GM18867 (cell line): ENCODE measurements at regions not wholly inside any gene's neighbourhood (a gene's known extent, or its start where the extent isn't known, plus 50 kb on each side); places are given as distances from the start of the nearest gene placed in this dataset.

Experiments used
- ATAC-seq: cut with Tn5 transposase; IDR thresholded peaks from one replicate; pipeline ENCODE4 v1.9.1; 2021; ENCODE audit warnings: mild to moderate bottlenecking, moderate library complexity; ENCODE audit not compliant: unreplicated experiment

GRCh38 chr2:30367232-30368070, 79.6 kb upstream of the LCLAT1 start:
- no peak for ATAC-seq

DNA sequence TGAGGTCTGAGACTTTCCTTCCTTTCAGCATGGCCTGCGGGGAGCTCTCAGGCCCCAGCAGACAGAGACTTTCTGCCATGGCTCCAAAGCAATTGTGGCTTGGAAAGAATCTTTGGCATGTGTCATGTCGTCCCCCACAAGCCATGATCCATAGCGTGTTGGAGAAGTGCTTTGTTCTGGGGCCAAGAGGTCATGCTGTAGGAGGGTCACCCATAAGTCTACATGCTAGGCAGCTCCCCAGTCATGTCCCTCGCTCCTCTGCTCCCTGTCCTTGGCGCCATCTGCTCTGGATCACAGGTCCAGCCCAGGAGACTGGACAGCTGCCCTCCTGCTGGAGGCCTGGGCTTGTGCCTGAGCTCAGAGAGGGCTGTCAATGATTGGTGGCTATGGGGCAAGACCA, 78.8 kb upstream of the LCLAT1 start:
- no peak for ATAC-seq

GRCh38 chr2:30371028-30371689, 75.9 kb upstream of the LCLAT1 start:
- no peak for ATAC-seq

GRCh38 chr2:30371772-30372373, 75.2 kb upstream of the LCLAT1 start:
- no peak for ATAC-seq

GRCh38 chr2:30372826-30373225, 74.2 kb upstream of the LCLAT1 start:
- ATAC-seq, result no peak

GRCh38 chr2:30373881-30374302, 73.2 kb upstream of the LCLAT1 start:
- no peak for ATAC-seq

DNA sequence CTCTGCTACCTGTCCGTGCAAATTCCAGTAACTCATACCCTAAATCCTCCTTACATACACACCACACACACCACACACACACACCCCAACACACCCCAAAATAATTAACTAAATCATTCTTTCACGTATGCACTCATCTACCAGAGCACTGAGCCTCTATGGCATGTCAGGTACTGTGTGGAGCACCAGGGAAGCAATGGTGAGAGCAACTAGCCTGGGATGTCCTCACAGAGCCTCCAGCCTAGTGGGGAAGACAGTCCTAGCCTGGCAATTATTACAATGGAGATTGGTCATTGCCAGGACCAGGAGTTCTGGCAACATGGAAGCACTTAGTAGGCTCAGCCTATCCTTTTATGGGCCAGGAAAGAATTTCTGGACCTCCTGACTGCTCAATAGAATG, 72.7 kb upstream of the LCLAT1 start:
- ATAC-seq, result no peak

GRCh38 chr2:30375915-30376314, 71.1 kb upstream of the LCLAT1 start:
- no peak for ATAC-seq

DNA sequence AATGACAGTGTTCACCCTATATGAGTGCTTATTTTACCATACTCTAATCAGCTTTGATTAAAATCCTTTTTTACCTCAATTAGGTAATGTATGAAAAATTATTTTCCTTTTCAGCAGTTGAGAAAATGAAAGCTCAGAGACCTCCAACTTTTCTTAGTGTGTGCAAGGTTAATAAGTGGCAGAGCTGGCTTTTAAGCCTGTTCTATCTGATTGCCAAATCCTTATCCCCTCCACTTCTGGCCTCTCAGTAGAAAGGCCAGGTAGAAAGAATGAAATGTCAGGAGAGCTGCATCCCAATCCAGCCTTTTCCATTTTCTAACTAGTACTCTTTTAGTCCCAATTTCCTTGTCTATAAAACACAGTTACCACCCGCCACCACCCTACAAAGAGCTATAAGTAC, 67.6 kb upstream of the LCLAT1 start:
- ATAC-seq, result no peak

GRCh38 chr2:30380824-30381223, 66.2 kb upstream of the LCLAT1 start:
- ATAC-seq, result no peak

DNA sequence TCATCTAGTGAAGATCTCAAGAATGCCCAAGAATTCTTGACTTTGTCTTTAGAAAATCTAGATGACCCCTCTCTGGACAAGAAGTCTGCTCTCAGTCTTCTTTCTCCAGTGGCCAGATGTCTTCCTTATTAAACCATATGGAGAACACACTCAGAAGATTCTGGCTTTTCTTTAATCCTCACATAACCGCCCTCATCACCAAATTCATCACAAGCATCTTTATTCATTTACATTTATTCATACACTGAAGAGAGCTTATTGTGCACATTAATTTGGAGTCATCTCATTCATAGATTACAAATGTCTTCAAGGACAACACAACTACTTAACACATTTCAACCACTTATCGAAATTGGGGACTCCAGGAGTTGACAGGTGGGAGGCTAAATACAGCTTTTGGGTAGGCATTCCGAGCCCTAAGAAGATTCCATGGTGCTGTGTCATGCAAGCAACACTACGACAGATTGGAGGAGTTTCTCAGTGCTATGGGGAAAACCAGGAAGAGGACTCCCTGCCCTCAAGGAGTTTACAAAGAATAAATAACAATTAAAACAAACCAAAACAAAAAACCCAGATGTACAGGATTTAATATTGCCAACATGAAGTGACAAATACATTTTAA, 64.8 kb upstream of the LCLAT1 start:
- no peak for ATAC-seq

DNA sequence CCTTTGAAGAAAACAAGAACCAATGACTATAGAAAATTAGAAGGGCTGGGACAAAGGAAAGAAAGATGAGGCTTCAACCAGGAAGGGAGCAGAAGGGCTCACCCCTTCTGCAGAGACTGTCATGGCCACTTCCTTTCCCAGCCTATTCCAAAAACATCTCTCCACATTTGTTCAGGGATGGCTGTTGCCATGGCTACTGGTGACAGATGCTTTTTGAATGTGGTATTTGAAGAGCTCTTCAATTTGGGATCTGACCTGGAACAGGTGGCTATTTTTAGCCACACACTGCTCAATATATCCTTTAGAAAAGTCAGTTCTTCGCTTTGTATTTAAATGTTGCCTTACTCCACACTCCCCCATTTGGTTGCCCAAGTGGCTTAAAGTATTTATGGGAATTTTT, 64.1 kb upstream of the LCLAT1 start:
- no peak for ATAC-seq

DNA sequence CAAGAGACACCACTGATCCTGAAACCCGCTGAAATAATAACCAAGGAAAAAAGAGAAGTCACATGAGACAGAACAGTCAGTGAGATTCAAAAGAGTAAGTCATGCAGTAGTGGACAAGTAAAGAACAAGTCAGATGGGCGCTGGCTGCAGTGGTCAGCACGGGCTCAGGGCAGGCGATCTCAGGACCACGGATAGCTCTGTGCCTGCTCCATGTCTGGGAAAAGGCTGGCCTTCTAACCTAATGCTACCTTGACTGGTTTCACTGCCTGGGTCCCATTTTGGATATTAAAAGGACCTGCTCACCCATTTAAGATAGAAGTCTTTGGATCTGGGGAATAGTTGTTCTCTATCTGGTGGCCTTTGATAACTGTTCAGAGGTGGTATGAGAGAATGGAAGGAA, 61.7 kb upstream of the LCLAT1 start:
- ATAC-seq, result no peak

GRCh38 chr2:30392097-30392496, 54.9 kb upstream of the LCLAT1 start:
- no peak for ATAC-seq

DNA sequence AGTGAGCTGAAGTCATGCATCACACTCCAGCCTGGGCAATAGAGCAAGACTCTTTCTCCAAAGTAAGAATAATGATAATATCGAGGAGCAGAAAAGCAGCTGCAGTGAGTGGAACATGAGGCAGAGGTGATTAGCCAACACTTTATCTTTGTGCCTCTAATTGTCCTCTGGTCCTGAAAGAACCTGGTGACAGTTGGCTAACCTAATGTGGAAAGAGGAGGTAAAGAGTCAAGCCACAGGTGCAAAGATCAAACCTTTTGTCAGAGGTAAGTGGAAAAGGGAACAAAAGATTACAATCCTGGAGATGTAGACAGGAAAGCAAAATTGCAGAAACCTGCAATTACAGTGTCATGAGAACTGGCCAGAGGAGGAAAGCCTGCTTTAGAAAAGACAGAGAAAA, 53.5 kb upstream of the LCLAT1 start:
- no peak for ATAC-seq

GRCh38 chr2:30394096-30394495, 53.0 kb upstream of the LCLAT1 start:
- no peak for ATAC-seq

- ATAC-seq, result no peak
Measured at GRCh38 chr2:30396436-30397232, 50.4 kb upstream of the LCLAT1 start.
